GM12878 (cell line): ENCODE measurements at regions not wholly inside any gene's neighbourhood (a gene's known extent, or its start where the extent isn't known, plus 50 kb on each side); places are given as distances from the start of the nearest gene placed in this dataset.

Source experiments
- BACH1 ChIP-seq: fragments of 450-650 bp; IDR thresholded peaks from 2 replicates; pipeline ENCODE4 v1.6.1; 2017; ENCODE audit warnings: mild to moderate bottlenecking, borderline replicate concordance
- BCL11A ChIP-seq: IDR thresholded peaks from 2 replicates; pipeline ENCODE4 v1.6.1; 2011; ENCODE audit warnings: low read depth, low read length
- CBFB ChIP-seq: IDR thresholded peaks from 2 replicates; pipeline ENCODE4 v1.6.1; 2016; ENCODE audit warnings: antibody characterized with exemption, low read depth
- CHD2 ChIP-seq: IDR thresholded peaks from 2 replicates; pipeline ENCODE4 v1.6.1; 2011; ENCODE audit warnings: low read depth, low read length, improper control_type of control experiment, borderline replicate concordance
- CREB1 ChIP-seq: IDR thresholded peaks from 2 replicates; pipeline ENCODE4 v1.6.1; 2012; ENCODE audit warnings: low read depth, mild to moderate bottlenecking, inconsistent platforms
- DPF2 ChIP-seq: fragments of 450-650 bp; IDR thresholded peaks from 2 replicates; pipeline ENCODE4 v1.6.1; 2017; ENCODE audit warnings: mild to moderate bottlenecking
- EP300 ChIP-seq, 2 experiments: fragments of 150-350 bp in 1 of 2; IDR thresholded peaks; 2 replicates each; pipeline ENCODE4 v1.6.1; 2011 to 2012; ENCODE audit warnings: low read depth in 2 of 2, low read length in 2 of 2, borderline replicate concordance in 1 of 2, improper control_type of control experiment in 1 of 2, inconsistent platforms in 1 of 2; ENCODE audit not compliant: control insufficient read depth in 1 of 2
- GATAD2B ChIP-seq: fragments of 450-650 bp; conservative IDR thresholded peaks from 2 replicates; pipeline ENCODE4 v1.6.1; 2017; ENCODE audit warnings: low read depth, mild to moderate bottlenecking, moderate library complexity
- IKZF2 ChIP-seq, 2 experiments: fragments of 450-650 bp; IDR thresholded peaks; 2 replicates each; pipeline ENCODE4 v1.6.1; 2017; ENCODE audit warnings: mild to moderate bottlenecking in 2 of 2, moderate library complexity in 2 of 2
- MEF2A ChIP-seq: IDR thresholded peaks from 2 replicates; pipeline ENCODE4 v1.6.1; 2011; ENCODE audit warnings: low read depth, mild to moderate bottlenecking, low read length, moderate library complexity; ENCODE audit not compliant: insufficient read depth
- MXI1 ChIP-seq: fragments of 150-350 bp; IDR thresholded peaks from 2 replicates; pipeline ENCODE4 v1.6.1; 2011; ENCODE audit warnings: low read depth, mild to moderate bottlenecking, inconsistent platforms, low read length, improper control_type of control experiment
- NBN ChIP-seq: fragments of 450-650 bp; IDR thresholded peaks from 2 replicates; pipeline ENCODE4 v1.6.1; 2016
- NFIC ChIP-seq: IDR thresholded peaks from 2 replicates; pipeline ENCODE4 v1.6.1; 2012; ENCODE audit warnings: low read depth, mild to moderate bottlenecking, inconsistent platforms, low read length, moderate library complexity
- NFYB ChIP-seq: IDR thresholded peaks from 2 replicates; pipeline ENCODE4 v1.6.1; 2011; ENCODE audit warnings: low read depth, mild to moderate bottlenecking, low read length, improper control_type of control experiment, moderate library complexity; ENCODE audit not compliant: insufficient read depth
- RAD21 ChIP-seq: IDR thresholded peaks from 2 replicates; pipeline ENCODE4 v1.6.1; 2011; ENCODE audit warnings: mild to moderate bottlenecking, low read depth, low read length, moderate library complexity; ENCODE audit not compliant: insufficient read depth
- SIN3A ChIP-seq: IDR thresholded peaks from 2 replicates; pipeline ENCODE4 v1.6.1; 2012; ENCODE audit warnings: low read depth, low read length, improper control_type of control experiment
- STAT3 ChIP-seq: IDR thresholded peaks from 2 replicates; pipeline ENCODE4 v1.6.1; 2011; ENCODE audit warnings: low read depth, low read length, improper control_type of control experiment
- TCF12 ChIP-seq: IDR thresholded peaks from 2 replicates; pipeline ENCODE4 v1.6.1; 2011; ENCODE audit warnings: low read depth, mild to moderate bottlenecking, low read length
- TCF3 ChIP-seq: IDR thresholded peaks from 2 replicates; pipeline ENCODE4 v1.6.1; 2012; ENCODE audit warnings: low read depth, mild to moderate bottlenecking, low read length, borderline replicate concordance; ENCODE audit not compliant: insufficient read depth
- TF ChIP-seq, protein P1 (sequence below): IDR thresholded peaks from 2 replicates; pipeline ENCODE4 v1.6.1; 2011; ENCODE audit warnings: mild to moderate bottlenecking, low read depth, low read length, moderate library complexity; ENCODE audit not compliant: insufficient replicate concordance
- TF ChIP-seq, protein P2 (sequence below): fragments of 450-650 bp; IDR thresholded peaks from 2 replicates; pipeline ENCODE4 v1.6.1; 2017; ENCODE audit warnings: mild to moderate bottlenecking, moderate library complexity
- TF ChIP-seq, protein P3 (sequence below): IDR thresholded peaks from 2 replicates; pipeline ENCODE4 v1.6.1; 2012; ENCODE audit warnings: low read length, inconsistent platforms
- TF ChIP-seq, protein P4 (sequence below): fragments of 450-650 bp; IDR thresholded peaks from 2 replicates; pipeline ENCODE4 v1.6.1; 2016; ENCODE audit warnings: mild to moderate bottlenecking

GRCh38 chr3:6680119-6680806 is 180.7 kb upstream of the GRM7 start (continued):
- TF ChIP-seq EP300 (IDR thresholded peaks at IDR 0.05; ENCODE audit: borderline replicate concordance in 1 of 2, control insufficient read depth in 1 of 2, low read depth in 2 of 2, low read length in 2 of 2) (peak; percentile 12 to 39; a peak in 2 of 4 replicates), CREB1 (no peak), TCF12 (0 out of 2 replicates have a peak, but pooled peaks have one; percentile 58), MXI1 (no peak), IKZF2 (IDR thresholded peaks at IDR 0.05) (no peak; a peak in 2 of 4 replicates), MEF2A (no peak), SIN3A (no peak), NFIC (peak; percentile 45; the same call in 1 of the 2 replicates), STAT3 (0 out of 2 replicates have a peak, but pooled peaks have one; percentile 18), NFYB (0 out of 2 replicates have a peak, but pooled peaks have one; percentile 8), BACH1 (peak; percentile 27; the same call in 1 of the 2 replicates), BCL11A (peak; percentile 44; the same call in 1 of the 2 replicates), CBFB (no peak), DPF2 (peak; percentile 6; the same call in 1 of the 2 replicates), TCF3 (peak; percentile 54; the same call in 1 of the 2 replicates), CHD2 (0 out of 2 replicates have a peak, but pooled peaks have one; percentile 35), GATAD2B (no peak), RAD21 (0 out of 2 replicates have a peak, but pooled peaks have one; percentile 17), NBN (0 out of 2 replicates have a peak, but pooled peaks have one; percentile 22)
- TF ChIP-seq, protein P1, sequence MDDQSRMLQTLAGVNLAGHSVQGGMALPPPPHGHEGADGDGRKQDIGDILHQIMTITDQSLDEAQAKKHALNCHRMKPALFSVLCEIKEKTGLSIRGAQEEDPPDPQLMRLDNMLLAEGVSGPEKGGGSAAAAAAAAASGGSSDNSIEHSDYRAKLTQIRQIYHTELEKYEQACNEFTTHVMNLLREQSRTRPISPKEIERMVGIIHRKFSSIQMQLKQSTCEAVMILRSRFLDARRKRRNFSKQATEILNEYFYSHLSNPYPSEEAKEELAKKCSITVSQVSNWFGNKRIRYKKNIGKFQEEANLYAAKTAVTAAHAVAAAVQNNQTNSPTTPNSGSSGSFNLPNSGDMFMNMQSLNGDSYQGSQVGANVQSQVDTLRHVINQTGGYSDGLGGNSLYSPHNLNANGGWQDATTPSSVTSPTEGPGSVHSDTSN = peak; percentile 45
- TF ChIP-seq, protein P2, sequence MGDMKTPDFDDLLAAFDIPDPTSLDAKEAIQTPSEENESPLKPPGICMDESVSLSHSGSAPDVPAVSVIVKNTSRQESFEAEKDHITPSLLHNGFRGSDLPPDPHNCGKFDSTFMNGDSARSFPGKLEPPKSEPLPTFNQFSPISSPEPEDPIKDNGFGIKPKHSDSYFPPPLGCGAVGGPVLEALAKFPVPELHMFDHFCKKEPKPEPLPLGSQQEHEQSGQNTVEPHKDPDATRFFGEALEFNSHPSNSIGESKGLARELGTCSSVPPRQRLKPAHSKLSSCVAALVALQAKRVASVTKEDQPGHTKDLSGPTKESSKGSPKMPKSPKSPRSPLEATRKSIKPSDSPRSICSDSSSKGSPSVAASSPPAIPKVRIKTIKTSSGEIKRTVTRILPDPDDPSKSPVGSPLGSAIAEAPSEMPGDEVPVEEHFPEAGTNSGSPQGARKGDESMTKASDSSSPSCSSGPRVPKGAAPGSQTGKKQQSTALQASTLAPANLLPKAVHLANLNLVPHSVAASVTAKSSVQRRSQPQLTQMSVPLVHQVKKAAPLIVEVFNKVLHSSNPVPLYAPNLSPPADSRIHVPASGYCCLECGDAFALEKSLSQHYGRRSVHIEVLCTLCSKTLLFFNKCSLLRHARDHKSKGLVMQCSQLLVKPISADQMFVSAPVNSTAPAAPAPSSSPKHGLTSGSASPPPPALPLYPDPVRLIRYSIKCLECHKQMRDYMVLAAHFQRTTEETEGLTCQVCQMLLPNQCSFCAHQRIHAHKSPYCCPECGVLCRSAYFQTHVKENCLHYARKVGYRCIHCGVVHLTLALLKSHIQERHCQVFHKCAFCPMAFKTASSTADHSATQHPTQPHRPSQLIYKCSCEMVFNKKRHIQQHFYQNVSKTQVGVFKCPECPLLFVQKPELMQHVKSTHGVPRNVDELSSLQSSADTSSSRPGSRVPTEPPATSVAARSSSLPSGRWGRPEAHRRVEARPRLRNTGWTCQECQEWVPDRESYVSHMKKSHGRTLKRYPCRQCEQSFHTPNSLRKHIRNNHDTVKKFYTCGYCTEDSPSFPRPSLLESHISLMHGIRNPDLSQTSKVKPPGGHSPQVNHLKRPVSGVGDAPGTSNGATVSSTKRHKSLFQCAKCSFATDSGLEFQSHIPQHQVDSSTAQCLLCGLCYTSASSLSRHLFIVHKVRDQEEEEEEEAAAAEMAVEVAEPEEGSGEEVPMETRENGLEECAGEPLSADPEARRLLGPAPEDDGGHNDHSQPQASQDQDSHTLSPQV = no peak
- TF ChIP-seq, protein P3, sequence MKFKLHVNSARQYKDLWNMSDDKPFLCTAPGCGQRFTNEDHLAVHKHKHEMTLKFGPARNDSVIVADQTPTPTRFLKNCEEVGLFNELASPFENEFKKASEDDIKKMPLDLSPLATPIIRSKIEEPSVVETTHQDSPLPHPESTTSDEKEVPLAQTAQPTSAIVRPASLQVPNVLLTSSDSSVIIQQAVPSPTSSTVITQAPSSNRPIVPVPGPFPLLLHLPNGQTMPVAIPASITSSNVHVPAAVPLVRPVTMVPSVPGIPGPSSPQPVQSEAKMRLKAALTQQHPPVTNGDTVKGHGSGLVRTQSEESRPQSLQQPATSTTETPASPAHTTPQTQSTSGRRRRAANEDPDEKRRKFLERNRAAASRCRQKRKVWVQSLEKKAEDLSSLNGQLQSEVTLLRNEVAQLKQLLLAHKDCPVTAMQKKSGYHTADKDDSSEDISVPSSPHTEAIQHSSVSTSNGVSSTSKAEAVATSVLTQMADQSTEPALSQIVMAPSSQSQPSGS = peak; percentile 25; the same call in 1 of the 2 replicates
- TF ChIP-seq, protein P4, sequence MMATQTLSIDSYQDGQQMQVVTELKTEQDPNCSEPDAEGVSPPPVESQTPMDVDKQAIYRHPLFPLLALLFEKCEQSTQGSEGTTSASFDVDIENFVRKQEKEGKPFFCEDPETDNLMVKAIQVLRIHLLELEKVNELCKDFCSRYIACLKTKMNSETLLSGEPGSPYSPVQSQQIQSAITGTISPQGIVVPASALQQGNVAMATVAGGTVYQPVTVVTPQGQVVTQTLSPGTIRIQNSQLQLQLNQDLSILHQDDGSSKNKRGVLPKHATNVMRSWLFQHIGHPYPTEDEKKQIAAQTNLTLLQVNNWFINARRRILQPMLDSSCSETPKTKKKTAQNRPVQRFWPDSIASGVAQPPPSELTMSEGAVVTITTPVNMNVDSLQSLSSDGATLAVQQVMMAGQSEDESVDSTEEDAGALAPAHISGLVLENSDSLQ = peak; percentile 43; the same call in 1 of the 2 replicates
